ENCODE measurements at regions not wholly inside any gene's neighbourhood (a gene's known extent, or its start where the extent isn't known, plus 50 kb on each side); places are given as distances from the start of the nearest gene placed in this dataset.

DNA sequence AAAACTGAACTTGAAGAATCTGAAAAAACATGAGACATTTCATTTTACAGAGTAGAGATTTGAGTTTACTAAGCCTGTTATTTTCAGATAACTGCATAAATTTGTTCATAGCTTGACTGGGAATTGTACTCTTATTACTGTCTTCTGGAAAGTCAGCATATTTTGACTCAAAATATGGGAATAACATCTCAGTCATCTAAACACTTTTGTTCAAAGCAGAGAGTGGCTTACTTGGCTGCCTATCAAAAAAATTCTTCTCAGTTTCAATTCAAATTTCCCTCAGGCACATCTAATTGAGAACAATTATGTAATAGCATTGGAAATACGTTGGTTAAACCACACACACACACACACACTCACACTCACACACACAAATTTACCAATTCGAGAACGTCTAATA is 384.6 kb downstream of the ARL4A start:
- H3K4me1 ChIP-seq (ENCODE audit: control insufficient read depth, insufficient read depth, low read length, poor library complexity, severe bottlenecking) = no peaks in the 10 kb centered on the region
- no peak overlapping the region for H3K27ac ChIP-seq (ENCODE audit: low read depth, low read length, severe bottlenecking)
- H3K9me3 ChIP-seq (ENCODE audit: control insufficient read depth, low read length) = no peaks in the 10 kb centered on the region
- no peaks in the 10 kb centered on the region for H3K36me3 ChIP-seq (ENCODE audit: control insufficient read depth, insufficient read depth, low read length)
- WGBS, 2 experiments (ENCODE audit: insufficient coverage in 2 of 2) = no CpG with 5 or more reads among the region's 3 CpGs
- H3K4me3 ChIP-seq (ENCODE audit: extremely low read depth, insufficient read depth, low read length, poor library complexity, severe bottlenecking) = no peak overlapping the region

DNA sequence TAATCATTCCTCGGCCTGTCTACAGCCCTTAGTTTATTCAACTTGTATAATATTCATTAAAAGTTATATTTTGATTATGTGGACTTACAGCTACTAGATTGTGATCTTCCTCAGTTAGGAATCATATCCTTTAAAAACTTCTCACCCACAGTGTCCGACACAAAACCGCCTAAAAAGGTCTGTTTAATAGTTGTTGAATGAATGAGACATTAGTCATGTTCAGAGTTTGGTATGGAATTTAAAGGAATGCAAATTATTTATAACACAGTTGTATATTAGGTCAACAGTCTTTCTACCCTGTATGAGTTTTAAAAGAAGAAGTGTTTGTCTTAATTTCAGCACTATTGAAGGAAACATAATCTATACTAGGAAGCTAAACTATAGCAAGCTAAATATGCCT is 390.0 kb downstream of the ARL4A start:
- no peaks in the 10 kb centered on the region for H3K4me1 ChIP-seq (ENCODE audit: control insufficient read depth, insufficient read depth, low read length, poor library complexity, severe bottlenecking)
- no peak overlapping the region for H3K27ac ChIP-seq (ENCODE audit: low read depth, low read length, severe bottlenecking)
- H3K36me3 ChIP-seq (ENCODE audit: control insufficient read depth, insufficient read depth, low read length) = no peaks in the 10 kb centered on the region
- WGBS, 2 experiments (ENCODE audit: insufficient coverage in 2 of 2) = no CpG with 5 or more reads among the region's 3 CpGs
- H3K4me3 ChIP-seq (ENCODE audit: extremely low read depth, insufficient read depth, low read length, poor library complexity, severe bottlenecking) = no peak overlapping the region
- H3K9me3 ChIP-seq (ENCODE audit: control insufficient read depth, low read length) = no peaks in the 10 kb centered on the region

DNA sequence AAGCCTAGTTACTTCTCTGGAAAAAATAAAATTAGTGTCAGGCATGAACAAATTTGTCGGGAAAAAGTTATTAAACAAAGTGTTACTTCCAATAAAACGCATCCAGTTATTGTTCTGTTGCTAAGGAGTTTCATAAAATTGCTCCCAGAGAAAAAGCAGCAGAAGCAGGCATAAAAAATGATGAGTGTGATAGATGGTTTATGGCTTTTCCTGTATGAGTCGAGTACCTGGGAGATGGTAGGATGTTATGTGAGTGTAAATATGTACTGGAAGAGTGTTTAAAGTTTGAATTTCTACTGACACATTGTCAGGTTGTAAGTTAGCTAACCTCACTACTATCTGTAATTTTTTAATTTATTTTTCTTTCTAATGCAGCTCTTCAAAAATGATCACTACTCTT is 390.7 kb downstream of the ARL4A start:
- Histone ChIP-seq H3K4me1 (ENCODE audit: control insufficient read depth, insufficient read depth, low read length, poor library complexity, severe bottlenecking) (no peaks in the 10 kb centered on the region), H3K27ac (ENCODE audit: low read depth, low read length, severe bottlenecking) (no peak overlapping the region), H3K9me3 (ENCODE audit: control insufficient read depth, low read length) (no peaks in the 10 kb centered on the region), H3K36me3 (ENCODE audit: control insufficient read depth, insufficient read depth, low read length) (no peaks in the 10 kb centered on the region), H3K4me3 (ENCODE audit: extremely low read depth, insufficient read depth, low read length, poor library complexity, severe bottlenecking) (no peak overlapping the region)
- WGBS, 2 experiments (ENCODE audit: insufficient coverage in 2 of 2) = 86 to 92% methylated on average over 1 of the region's 3 CpGs

DNA sequence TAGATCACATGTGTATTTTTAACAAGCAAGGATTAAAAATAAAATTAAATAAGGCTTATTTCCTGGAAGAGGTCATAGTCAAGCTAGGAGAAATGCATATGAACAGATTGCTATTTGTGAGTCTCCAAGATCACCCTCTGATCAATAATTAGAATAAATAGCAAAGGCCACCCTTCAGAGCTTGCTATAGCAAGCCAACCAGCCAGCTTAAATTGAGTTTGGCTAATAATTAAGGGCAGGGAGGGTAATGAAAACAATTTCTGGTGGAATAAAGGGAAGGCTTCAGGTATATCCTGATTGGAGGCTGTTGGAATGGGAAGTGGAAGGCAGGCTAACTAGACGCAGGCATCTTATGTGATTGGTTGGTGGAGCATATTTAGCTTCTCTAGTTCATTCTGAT is 403.5 kb downstream of the ARL4A start:
- Histone ChIP-seq H3K27ac (ENCODE audit: low read depth, low read length, severe bottlenecking) (no peak overlapping the region), H3K36me3 (ENCODE audit: control insufficient read depth, insufficient read depth, low read length) (no peaks in the 10 kb centered on the region), H3K4me1 (ENCODE audit: control insufficient read depth, insufficient read depth, low read length, poor library complexity, severe bottlenecking) (peaks cover 3% of the 10 kb centered on the region), H3K9me3 (ENCODE audit: control insufficient read depth, low read length) (no peaks in the 10 kb centered on the region), H3K4me3 (ENCODE audit: extremely low read depth, insufficient read depth, low read length, poor library complexity, severe bottlenecking) (no peak overlapping the region)
- WGBS, 2 experiments (ENCODE audit: insufficient coverage in 2 of 2) = 100% methylated on average over 1 of the region's 1 CpG

DNA sequence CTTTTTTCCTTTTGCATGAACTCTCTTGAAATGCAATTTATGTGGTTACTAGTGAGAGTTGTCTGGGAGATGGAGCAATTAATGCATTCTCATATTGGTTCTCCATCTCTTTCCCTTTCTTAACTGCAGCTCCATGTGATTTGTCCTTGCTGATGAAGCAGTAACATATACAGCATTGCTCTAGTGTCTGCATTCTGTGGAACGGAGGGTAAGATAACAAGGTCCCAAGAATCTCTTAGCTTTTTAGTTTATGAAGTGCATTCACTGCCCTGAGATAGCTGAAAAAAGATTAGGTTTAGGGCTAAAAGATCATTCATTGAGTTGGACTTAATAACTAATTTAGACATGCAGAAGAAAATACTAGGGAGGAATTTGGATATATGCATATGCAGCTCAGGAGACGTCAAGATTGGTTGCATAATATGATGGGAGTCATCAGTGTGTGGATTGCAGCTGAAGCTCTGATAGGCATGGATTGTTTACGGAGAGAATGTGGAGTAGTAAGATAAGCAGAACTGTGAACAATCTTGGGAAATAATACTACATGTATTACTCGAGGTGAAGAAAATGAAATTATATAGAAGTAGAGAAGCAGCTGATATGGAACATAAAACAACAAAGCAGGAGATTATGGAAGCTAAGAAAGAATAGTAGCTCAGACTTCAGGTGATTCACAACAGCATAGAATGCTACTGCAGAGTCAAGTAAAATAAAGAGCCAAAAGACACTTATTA is 404.7 kb downstream of the ARL4A start:
- Histone ChIP-seq H3K36me3 (ENCODE audit: control insufficient read depth, insufficient read depth, low read length) (no peaks in the 10 kb centered on the region), H3K4me3 (ENCODE audit: extremely low read depth, insufficient read depth, low read length, poor library complexity, severe bottlenecking) (no peak overlapping the region), H3K27ac (ENCODE audit: low read depth, low read length, severe bottlenecking) (no peak overlapping the region), H3K9me3 (ENCODE audit: control insufficient read depth, low read length) (no peaks in the 10 kb centered on the region), H3K4me1 (ENCODE audit: control insufficient read depth, insufficient read depth, low read length, poor library complexity, severe bottlenecking) (peaks cover 3% of the 10 kb centered on the region)
- 86% methylated on average over 2 to 4 of the region's 4 CpGs for WGBS, 2 experiments (ENCODE audit: insufficient coverage in 2 of 2)

DNA sequence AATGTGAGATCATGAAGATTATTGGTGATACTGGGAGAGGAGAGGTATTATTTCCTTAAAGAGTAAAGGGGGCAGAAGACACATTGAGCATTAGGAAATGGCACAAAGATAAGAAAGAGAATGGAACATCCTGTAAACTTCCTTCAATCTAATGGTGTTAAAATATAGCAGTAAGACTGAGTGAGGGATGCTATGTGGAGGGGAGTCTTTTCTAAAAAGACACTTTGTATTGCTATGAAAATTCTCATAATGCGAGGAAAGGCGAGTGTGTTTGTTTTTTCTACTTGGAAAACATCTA is 405.2 kb downstream of the ARL4A start:
- no peaks in the 10 kb centered on the region for H3K9me3 ChIP-seq (ENCODE audit: control insufficient read depth, low read length)
- WGBS, 2 experiments (ENCODE audit: insufficient coverage in 2 of 2) = 100% methylated on average over 2 of the region's 2 CpGs; no CpG with 5 or more reads in 1 of the 2 experiments
- H3K27ac ChIP-seq (ENCODE audit: low read depth, low read length, severe bottlenecking) = no peak overlapping the region

DNA sequence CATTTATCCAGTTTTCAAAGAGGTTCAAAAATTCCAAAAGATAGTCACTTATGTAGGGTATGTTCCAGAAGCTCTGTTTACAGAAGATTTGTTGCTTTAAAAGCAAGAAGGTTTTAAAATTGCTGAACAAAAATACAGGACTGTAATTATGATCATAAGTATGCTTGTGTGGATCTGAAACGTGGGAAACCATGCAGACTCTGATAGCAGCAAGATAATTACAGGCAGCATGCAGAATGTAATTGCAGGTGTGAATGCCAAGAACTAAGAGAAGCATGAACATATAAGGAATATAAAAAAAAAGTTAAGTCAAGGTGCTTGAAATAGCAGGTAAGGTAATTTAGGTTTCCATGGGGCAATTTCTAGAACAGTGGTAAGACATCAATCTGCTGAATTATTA is 405.7 kb downstream of the ARL4A start:
- no peak overlapping the region for H3K4me3 ChIP-seq (ENCODE audit: extremely low read depth, insufficient read depth, low read length, poor library complexity, severe bottlenecking)
- H3K9me3 ChIP-seq (ENCODE audit: control insufficient read depth, low read length) = no peaks in the 10 kb centered on the region
- no peak overlapping the region for H3K27ac ChIP-seq (ENCODE audit: low read depth, low read length, severe bottlenecking)
- no peaks in the 10 kb centered on the region for H3K36me3 ChIP-seq (ENCODE audit: control insufficient read depth, insufficient read depth, low read length)
- WGBS, 2 experiments (ENCODE audit: insufficient coverage in 2 of 2) = 75 to 100% methylated on average over 1 of the region's 1 CpG
- H3K4me1 ChIP-seq (ENCODE audit: control insufficient read depth, insufficient read depth, low read length, poor library complexity, severe bottlenecking) = peaks cover 3% of the 10 kb centered on the region

More for the DNA sequence above, 405.2 kb downstream of the ARL4A start:
- Histone ChIP-seq H3K4me1 (ENCODE audit: control insufficient read depth, insufficient read depth, low read length, poor library complexity, severe bottlenecking) (peaks cover 3% of the 10 kb centered on the region), H3K36me3 (ENCODE audit: control insufficient read depth, insufficient read depth, low read length) (no peaks in the 10 kb centered on the region), H3K4me3 (ENCODE audit: extremely low read depth, insufficient read depth, low read length, poor library complexity, severe bottlenecking) (no peak overlapping the region)

DNA sequence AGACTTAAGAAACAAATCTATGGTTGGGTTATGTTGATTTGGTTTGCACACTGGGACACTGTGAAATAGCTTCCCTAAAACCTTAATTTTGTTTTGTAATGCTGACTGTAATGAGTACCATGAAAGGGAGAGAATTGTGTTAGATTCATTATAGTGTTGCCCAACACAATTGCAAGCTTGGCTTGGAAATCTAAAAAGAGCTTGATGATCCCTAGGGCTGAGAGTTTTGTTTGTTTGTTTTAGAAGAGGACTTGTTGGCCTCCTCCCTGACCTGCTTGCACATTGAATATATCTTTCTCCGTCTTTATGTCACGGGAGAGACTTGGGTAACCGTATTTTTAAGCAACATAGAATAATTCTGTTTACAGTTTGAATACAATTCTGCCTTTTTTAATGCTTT is 410.1 kb downstream of the ARL4A start:
- H3K36me3 ChIP-seq (ENCODE audit: control insufficient read depth, insufficient read depth, low read length) = no peaks in the 10 kb centered on the region
- peaks cover 9% of the 10 kb centered on the region for H3K4me1 ChIP-seq (ENCODE audit: control insufficient read depth, insufficient read depth, low read length, poor library complexity, severe bottlenecking)
- no peaks in the 10 kb centered on the region for H3K9me3 ChIP-seq (ENCODE audit: control insufficient read depth, low read length)
- H3K27ac ChIP-seq (ENCODE audit: low read depth, low read length, severe bottlenecking) = no peak overlapping the region
- H3K4me3 ChIP-seq (ENCODE audit: extremely low read depth, insufficient read depth, low read length, poor library complexity, severe bottlenecking) = no peak overlapping the region
- no CpG with 5 or more reads among the region's 3 CpGs for WGBS, 2 experiments (ENCODE audit: insufficient coverage in 2 of 2)

DNA sequence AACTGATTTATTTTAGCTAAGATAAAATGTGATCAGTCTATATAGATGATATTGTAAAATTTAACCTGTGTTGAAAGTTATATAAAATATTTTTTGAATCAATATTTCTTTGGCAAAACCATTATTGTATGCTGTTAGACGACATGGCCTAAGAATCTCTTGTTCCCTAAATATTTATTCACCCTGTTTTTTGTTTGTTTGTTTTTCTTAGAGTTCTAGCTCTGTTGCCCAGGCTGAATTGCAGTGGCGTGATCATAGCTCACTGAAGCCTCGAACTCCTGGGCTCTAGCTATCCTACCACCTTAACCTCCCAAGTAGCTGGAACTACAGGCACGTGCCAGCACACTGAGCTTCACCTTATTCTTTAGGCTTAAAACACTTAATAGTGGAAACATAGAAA is 410.7 kb downstream of the ARL4A start:
- Histone ChIP-seq H3K36me3 (ENCODE audit: control insufficient read depth, insufficient read depth, low read length) (no peaks in the 10 kb centered on the region), H3K4me1 (ENCODE audit: control insufficient read depth, insufficient read depth, low read length, poor library complexity, severe bottlenecking) (peaks cover 6% of the 10 kb centered on the region), H3K4me3 (ENCODE audit: extremely low read depth, insufficient read depth, low read length, poor library complexity, severe bottlenecking) (no peak overlapping the region), H3K9me3 (ENCODE audit: control insufficient read depth, low read length) (no peaks in the 10 kb centered on the region), H3K27ac (ENCODE audit: low read depth, low read length, severe bottlenecking) (no peak overlapping the region)
- WGBS, 2 experiments (ENCODE audit: insufficient coverage in 2 of 2) = 82 to 100% methylated on average over 1 to 3 of the region's 4 CpGs

DNA sequence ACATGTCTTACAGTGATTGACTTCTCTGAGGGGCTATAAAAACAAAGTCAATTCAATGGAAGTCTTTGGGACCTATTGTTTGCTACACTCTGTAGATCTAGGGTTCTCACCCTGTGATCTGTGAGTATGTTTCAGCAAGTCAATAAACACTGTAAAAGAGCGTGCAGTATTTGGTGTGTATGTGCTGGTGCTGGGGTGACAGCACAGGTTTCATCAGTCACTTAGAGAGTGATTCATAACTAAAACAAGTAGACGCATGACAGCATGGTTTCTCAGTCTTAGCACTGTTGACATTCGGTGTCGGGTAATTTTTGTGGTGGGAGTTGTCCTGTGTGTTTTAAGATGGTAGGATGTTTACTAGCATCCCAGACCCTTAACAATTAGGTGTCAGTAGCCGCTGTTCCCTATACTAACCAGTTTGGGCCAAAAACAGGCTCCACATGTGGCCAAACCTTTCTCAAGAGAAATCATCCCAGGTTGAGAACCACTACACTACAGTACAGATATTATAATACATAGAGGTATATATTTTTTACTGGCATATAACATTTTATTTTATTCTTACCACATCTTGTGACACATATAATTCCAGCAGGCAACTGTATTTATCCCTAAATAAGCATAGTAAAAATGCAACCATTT is 411.8 kb downstream of the ARL4A start:
- 86 to 89% methylated on average over 4 of the region's 5 CpGs for WGBS, 2 experiments (ENCODE audit: insufficient coverage in 2 of 2)
- Histone ChIP-seq H3K9me3 (ENCODE audit: control insufficient read depth, low read length) (no peaks in the 10 kb centered on the region), H3K4me3 (ENCODE audit: extremely low read depth, insufficient read depth, low read length, poor library complexity, severe bottlenecking) (no peak overlapping the region), H3K36me3 (ENCODE audit: control insufficient read depth, insufficient read depth, low read length) (no peaks in the 10 kb centered on the region), H3K4me1 (ENCODE audit: control insufficient read depth, insufficient read depth, low read length, poor library complexity, severe bottlenecking) (peaks cover 6% of the 10 kb centered on the region), H3K27ac (ENCODE audit: low read depth, low read length, severe bottlenecking) (no peak overlapping the region)

DNA sequence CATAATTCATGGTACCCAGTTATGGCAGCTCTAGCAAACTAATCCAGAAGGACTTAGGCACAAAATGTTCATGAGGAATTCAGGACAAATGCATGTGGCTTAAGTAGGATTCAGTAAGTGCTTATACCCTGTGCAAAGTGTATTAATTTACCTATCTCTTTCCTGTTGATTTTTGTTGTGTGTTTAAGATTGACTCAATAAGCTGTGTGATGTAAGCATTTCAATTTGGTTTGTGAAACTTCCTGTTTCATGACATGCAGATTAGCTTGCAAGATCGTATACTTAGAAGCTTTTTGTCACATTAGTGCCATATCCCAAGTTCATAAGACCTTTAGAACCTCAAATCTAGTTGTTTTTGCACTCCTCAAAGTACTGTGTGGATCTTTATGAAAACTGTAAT is 416.7 kb downstream of the ARL4A start:
- no peaks in the 10 kb centered on the region for H3K36me3 ChIP-seq (ENCODE audit: control insufficient read depth, insufficient read depth, low read length)
- H3K4me3 ChIP-seq (ENCODE audit: extremely low read depth, insufficient read depth, low read length, poor library complexity, severe bottlenecking) = no peak overlapping the region
- H3K9me3 ChIP-seq (ENCODE audit: control insufficient read depth, low read length) = no peaks in the 10 kb centered on the region
- H3K4me1 ChIP-seq (ENCODE audit: control insufficient read depth, insufficient read depth, low read length, poor library complexity, severe bottlenecking) = peaks cover 2% of the 10 kb centered on the region
- no CpG with 5 or more reads among the region's 1 CpG for WGBS, 2 experiments (ENCODE audit: insufficient coverage in 2 of 2)
- no peak overlapping the region for H3K27ac ChIP-seq (ENCODE audit: low read depth, low read length, severe bottlenecking)
